Adrenal gland (tissue), 5 donors: ENCODE measurements at regions not wholly inside any gene's neighbourhood (a gene's known extent, or its start where the extent isn't known, plus 50 kb on each side); places are given as distances from the start of the nearest gene placed in this dataset.

ENCODE experiments used
- POLR2A ChIP-seq, 2 donors: fragments of 450-650 bp; IDR thresholded peaks; one replicate each; pipeline ENCODE4 v1.6.1; 2017; ENCODE audit warnings: antibody characterized with exemption in 2 of 2, mild to moderate bottlenecking in 2 of 2, moderate library complexity in 1 of 2
- TF ChIP-seq, protein P1 (sequence below), 6 experiments: fragments of 450-650 bp in 4 of 6; fragments of 200-600 bp in 2 of 6; sonication (generic) in 1 of 6; IDR thresholded peaks; 1 replicate in 5 of 6; 2 replicates in 1 of 6; pipeline versions ENCODE4 v1.5.1 to v1.8.0; 2016 to 2021; ENCODE audit warnings: antibody characterized with exemption in 6 of 6, mild to moderate bottlenecking in 2 of 6, moderate library complexity in 1 of 6
- donor health status: DM: no; HTN: no; CAD: no.

DNA sequence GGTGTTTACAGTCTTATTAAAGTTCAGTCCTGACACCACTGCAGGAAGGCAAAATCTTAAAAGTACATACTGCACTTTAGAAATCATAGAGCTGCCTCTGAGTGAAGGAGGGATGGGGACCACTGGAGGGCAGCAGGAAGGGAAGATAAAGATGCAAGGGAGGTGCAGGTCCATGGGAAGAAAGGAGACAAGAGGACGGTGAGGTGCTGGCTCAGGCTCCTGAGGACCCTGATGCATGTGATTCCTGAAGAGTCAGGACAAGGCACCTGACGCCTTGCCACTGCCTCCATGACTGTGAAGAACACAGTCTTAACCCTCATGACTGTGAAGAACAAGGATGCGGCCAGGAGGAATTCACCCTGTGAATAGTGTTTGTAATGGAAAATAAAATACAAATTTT, 116.2 kb upstream of the NPAS2 start:
- TF ChIP-seq, protein P1, sequence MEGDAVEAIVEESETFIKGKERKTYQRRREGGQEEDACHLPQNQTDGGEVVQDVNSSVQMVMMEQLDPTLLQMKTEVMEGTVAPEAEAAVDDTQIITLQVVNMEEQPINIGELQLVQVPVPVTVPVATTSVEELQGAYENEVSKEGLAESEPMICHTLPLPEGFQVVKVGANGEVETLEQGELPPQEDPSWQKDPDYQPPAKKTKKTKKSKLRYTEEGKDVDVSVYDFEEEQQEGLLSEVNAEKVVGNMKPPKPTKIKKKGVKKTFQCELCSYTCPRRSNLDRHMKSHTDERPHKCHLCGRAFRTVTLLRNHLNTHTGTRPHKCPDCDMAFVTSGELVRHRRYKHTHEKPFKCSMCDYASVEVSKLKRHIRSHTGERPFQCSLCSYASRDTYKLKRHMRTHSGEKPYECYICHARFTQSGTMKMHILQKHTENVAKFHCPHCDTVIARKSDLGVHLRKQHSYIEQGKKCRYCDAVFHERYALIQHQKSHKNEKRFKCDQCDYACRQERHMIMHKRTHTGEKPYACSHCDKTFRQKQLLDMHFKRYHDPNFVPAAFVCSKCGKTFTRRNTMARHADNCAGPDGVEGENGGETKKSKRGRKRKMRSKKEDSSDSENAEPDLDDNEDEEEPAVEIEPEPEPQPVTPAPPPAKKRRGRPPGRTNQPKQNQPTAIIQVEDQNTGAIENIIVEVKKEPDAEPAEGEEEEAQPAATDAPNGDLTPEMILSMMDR (IDR thresholded peaks at IDR 0.05) = no peak
- TF ChIP-seq POLR2A (IDR thresholded peaks at IDR 0.05) = no peak
